Middle frontal gyrus (tissue), 1 donor: ENCODE measurements at regions not wholly inside any gene's neighbourhood (a gene's known extent, or its start where the extent isn't known, plus 50 kb on each side); places are given as distances from the start of the nearest gene placed in this dataset.
"Not testable (repeated sequence)": the region's sequence is repeated elsewhere in the genome, so short reads cannot be mapped to it uniquely, and the experiment has no call there.

Experiments used
- DNase-seq: peaks from one replicate; pipeline ENCODE4 v3.0.0-alpha.2; 2015; ENCODE audit warnings: low spot score; ENCODE audit errors: extremely low spot score

DNA sequence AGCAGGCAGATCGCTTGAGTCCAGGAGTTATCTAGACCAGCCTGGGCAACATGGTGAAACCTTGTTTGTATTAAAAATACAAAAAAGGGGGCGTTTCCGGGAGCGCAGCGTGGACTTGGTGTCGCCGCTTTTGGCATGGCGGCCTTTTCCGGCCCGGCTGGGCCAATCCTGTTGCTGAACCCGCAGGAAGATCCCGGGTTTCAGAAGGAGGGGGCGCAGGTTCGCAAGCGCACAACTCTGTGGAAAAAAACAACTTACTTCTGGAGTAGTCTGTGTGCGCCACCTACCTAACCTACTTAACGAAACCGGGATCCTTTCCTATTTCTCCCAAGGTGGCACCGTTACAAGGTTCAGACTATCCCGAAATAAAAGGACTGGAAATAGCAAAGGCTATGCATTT, 198.6 kb downstream of the MSX2 start:
- no peak for DNase-seq

DNA sequence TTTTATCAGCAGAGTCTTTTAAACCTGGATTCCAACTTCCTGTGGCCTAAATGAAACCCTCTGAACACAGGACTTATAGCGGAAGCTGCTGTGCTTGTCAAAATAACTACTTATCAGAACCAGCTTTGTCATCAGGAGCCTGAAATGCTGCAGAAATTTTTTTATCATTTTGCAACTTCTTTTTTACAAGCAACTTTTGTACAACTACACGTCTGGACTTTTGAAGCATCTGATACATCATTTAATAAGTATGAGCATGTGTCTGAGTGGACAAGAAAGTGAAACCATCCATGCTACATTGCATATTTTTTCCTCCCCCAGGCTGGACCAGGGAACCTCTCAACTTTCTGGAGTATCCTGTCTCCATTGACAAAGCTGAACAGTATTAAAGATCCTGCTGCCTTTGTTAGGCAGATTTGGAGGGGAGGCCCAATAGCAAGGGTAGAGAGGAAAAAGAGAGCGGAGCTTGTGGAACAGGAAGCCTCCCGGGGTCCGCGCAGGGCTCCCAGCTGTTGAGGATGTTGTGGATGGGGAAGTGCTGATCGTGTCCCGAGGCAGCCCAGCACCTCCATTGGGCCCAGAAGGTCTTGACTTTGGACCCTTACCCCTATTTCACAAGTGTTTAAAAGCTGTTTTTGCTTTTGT, 196.6 kb downstream of the MSX2 start:
- no peak for DNase-seq

DNA sequence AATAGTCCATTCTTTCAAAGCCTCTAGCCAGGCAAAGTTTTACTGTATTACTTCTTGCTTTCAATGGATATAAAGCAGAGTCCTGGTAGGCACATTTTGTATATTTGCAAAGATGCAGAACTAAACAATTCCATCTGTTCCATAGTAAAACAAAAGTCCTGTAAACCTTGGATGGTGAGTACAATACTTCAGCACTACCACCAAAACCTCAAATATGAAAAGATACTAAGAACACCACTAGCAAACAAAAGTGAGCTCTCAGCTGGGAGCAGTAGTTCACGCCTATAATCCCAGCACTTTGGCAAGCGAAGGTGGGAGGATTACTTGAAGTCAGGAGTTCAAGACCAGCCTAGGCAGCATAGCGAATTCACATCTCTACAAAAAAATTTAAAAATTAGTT, 195.0 kb downstream of the MSX2 start:
- DNase-seq, result no peak

DNA sequence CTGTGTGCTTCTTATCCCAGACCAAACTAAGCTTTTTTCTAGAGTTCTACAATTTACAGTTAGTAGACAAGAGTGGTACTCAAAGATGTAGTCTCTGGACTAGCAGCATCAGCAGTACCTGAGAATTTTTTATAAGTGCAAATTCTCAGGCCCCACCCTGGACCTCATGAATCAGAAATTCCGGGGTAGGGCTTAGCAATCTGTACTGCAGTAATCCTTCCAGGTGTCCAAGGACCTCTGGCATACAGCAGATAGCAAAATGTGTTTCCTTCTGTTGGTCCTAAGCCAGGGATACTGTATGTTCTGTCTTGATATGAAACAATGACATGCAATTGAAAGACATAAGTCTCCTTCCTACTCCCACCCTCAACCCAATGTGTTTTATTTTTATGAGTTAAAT, 194.3 kb downstream of the MSX2 start:
- no peak for DNase-seq

DNA sequence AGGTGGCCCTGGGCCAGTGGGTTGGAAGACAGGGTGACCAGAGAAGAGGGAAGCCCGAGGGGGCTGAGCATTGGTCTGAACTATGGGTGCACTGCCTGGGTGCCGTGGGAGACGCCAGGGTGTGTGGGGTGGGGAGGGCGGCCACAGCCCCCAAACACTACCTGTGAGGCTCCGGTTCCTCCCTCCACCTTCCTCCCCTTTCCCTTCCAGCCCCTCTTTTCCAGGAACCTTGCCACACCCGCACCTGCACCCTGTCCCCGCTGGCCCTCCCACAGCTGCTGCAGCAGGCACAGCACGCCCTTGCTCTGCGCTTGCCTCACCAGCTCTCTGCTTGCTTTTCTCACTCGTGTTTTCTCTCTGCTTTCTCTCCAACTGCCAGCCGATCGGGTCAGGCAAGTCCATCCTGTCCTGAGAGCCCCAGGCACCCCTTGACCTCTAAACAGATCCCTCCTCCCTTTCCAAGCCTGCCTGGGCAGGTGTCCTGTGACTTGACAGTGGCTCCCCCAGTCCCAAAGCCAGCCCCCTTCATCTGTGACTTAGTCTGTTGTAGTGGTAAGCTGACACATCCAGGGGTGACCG, 193.7 kb downstream of the MSX2 start:
- no peak for DNase-seq

DNA sequence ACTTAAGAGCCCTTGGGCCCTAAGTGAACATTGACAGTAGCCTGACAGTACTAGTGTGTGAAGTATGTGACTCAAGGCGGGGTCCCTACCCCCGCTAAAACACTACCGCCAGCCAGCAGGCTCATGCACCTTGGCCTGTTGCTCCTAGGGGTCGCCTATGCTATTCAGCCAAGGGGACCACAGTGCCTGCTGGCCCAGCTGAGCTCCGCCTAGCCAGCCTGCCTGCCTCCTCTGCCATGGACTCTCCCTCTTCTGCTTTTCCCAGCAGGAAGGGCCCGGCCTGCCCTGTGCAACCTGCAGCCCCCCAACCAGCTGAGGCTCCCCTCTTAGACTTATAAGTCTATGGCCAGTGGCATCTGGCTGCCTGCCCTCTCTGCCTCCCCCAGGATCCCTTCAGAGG, 193.1 kb downstream of the MSX2 start:
- DNase-seq, result not testable (repeated sequence)

DNA sequence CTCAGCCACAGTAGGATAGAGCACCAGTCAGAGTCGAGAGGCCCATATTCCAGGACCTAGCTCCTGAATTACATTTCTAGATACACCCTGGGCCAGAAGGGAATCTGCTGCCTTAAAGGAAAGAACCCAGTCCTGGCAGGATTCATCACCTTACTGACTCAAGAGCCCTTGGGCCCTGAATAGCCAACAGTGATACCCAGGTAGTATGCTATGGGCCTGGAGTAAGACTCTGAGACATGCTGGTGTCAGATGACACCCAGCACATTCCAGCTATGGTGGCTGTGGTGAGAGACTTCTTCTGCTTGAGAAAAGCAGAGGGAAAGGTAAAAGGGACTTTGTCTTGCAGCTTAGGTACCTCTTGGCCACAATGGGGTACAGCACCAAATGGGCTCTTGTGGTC, 192.5 kb downstream of the MSX2 start:
- not testable (repeated sequence) for DNase-seq

DNA sequence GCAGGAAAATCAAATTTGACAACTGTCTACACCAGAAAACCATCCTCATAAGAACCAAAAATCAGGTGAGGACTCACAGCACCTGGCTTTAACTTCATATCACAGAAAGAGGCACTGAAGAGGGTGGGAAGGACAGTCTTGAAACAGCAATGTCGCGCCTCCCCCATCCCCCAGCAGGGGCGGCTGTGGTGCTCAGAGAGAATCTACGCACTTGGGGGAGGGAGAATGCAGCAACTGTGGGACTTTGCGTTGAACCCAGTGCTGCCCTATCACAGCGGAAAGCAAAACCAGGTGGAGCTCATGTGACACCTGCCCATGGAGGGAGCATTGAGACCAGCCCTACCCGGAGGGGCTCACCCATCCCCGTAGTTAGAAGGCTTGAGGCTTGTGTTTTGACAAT, 191.8 kb downstream of the MSX2 start:
- DNase-seq, result no peak

DNA sequence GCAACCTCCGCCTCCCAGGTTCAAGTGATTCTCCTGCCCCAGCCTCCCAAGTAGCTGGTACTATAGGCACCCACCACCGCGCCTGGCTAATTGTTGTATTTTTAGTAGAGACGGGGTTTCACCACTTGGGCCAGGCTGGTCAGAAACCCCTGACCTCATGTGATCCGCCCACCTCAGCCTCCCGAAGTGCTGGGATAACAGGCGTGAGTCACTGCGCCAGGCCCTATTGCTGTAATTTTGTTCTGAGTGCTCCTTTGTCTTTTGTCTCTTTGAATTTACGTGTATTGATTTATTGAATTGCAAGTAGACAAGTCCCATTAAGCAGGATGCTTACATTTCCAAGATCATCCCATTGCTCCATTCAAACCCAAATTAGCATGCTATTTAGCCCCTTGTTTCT, 186.7 kb downstream of the MSX2 start:
- DNase-seq, result no peak

DNA sequence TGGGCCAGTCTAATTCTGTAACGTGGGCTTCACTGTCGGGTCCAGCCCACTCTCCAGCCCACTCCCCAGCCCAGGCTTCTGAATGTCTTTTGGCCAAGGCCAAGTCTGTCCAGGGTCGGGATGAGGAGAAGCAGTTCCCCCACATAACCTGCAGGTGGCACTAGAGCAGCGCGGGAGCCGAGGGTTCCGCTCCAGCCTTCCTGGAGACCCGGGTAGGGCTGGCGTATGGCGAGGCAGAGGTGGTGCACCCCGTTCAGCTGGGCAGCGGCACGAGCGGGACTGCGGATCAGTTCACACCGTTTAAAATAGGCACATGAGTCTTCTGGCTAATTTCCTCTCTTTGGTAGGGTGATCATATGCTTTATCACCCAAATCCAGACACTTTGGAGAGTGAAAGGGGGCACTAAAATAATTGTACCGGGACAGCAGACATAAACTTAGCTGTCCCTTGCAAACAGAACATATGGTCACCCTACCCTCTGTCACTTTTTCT, 185.9 kb downstream of the MSX2 start:
- peak; percentile 63 for DNase-seq

DNA sequence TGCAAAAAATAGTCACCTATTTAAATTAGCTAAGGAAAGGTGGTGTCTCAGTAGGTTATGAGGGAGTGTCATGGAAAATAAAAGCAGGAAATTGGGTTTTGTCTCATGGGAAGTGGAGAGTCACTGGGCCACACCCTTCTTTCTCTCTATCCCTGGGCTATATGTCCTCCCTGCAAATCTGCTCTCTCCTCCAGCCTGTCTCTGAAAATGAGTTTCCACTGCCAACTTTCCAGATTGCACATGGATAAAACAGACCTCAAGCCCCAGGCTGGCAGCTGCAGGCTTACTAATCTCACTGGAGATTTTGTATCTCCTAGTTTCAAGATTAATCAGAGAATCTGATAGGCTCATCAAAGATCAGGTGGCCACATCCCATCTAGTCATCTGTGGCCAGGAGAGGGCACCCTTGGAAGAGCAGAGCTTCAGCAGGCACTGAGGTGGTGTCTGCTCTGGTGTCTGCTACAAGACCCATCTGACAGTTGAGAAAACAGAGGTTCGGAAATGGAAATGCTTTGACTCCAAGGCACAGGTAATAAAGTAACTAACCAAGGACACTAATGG, 178.9 kb downstream of the MSX2 start:
- DNase-seq, result no peak

DNA sequence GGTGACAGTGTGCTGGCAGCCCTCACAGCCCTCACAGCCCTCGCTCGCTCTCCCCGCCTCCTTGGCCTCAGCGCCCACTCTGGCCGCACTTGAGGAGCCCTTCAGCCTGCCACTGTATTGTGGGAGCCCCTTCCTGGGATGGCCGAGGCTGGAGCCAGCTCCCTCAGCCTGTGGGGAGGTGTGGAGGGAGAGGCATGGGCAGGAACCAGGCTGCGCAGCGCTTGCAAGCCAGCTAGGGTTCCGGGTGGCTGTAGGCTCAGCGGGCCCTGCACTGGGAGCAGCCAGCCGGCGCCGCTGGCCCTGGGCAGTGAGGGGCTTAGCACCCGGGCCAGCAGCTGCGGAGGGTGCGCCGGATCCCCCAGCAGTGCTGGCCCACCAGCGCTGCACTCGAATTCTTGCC, 177.0 kb downstream of the MSX2 start:
- no peak for DNase-seq

DNA sequence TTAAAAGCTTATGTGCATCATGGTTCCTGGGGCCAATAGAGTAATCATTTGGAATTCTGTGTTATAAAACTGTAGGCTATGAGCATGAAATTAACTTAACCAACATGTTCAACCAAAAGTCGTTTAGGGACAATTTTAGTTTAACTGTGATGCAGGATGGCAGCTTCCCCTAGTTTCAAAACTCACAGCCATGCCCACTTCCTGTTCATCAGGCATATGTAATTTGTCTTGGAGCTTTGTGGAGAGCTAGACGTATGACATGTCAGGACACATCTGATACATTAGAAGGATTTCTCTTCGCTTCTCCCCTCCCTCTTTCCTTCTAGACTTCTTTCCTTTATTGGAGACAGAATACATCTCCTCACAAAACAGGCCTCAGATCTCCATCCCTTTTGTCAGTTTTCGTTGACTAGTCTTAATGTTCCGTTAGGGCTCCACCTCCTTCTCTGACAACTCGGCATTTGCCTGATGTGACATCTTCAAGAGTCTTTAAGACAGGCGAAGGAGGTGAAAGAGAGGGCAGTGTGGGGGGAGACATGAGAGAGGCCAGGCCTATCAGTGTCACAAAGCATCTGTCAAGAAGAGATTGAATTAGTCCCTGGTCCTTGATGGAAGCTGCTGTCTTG, 176.0 kb downstream of the MSX2 start:
- no peak for DNase-seq

DNA sequence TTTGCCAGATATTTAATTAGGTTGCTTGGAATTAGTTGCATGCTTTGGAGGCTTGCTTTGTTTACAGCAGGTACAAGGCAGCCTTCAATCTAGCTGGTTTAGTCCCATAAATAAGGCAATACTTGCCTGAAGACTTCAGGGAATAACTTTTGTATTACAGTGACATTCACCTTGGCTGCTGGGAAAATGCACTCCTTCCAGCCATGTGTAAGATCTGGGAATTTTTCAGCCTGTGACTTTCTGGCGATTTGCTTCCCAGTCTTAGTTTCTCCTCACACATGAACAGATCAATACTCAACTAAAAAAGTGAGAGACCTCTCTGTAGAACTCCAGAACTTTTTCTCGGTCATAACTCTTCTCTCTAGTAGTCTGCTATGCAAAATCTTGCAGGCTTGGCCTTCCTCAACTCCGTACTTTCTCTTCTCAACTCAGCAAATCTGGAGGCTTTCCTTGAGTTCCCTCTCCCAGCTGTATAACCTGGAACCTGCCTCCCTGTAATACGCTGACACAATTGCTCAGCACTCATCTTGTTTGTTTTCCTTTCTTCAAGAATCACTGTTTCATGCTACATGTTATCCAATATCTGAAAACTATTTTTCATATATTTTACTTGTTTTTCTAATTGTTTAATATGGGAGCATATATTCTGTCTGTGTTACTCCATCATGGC, 173.0 kb downstream of the MSX2 start:
- no peak for DNase-seq

DNA sequence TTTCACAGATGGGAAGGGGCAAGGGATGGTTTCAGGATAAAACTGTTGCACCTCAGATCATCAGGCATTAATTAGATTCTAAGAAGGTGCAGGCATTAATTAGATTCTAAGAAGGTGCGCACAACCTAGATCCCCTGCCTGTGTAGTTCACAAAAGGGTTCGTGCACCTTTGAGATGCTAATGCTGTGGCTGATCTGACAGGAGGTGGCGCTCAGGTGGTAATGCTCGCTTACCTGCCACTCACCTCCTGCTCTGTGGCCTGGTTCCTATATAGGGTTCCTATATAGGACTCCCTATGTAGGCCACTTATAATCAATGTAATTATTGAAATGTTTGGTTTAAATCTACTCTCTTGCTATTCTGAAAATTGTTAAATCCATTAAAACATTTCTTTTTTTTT, 171.0 kb downstream of the MSX2 start:
- DNase-seq, result no peak

DNA sequence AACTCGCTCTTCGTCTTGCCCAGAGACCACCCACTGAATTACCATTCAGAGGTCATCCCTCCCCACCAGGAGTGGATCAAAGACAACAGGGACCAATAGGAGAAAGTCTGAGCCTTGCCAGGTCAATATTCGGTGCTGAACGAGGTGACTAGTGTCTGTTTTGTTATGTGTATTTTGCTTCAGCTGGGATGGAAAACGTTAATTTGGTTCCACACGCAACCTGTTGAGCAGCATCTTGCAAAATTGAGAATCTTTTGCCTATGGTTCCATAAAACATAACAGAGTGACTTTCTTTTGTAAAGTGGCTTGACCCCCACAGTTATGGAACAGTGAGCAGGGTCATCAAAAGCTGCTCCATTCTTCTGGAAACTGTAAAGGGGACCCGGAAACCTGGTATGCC, 168.4 kb downstream of the MSX2 start:
- no peak for DNase-seq

DNA sequence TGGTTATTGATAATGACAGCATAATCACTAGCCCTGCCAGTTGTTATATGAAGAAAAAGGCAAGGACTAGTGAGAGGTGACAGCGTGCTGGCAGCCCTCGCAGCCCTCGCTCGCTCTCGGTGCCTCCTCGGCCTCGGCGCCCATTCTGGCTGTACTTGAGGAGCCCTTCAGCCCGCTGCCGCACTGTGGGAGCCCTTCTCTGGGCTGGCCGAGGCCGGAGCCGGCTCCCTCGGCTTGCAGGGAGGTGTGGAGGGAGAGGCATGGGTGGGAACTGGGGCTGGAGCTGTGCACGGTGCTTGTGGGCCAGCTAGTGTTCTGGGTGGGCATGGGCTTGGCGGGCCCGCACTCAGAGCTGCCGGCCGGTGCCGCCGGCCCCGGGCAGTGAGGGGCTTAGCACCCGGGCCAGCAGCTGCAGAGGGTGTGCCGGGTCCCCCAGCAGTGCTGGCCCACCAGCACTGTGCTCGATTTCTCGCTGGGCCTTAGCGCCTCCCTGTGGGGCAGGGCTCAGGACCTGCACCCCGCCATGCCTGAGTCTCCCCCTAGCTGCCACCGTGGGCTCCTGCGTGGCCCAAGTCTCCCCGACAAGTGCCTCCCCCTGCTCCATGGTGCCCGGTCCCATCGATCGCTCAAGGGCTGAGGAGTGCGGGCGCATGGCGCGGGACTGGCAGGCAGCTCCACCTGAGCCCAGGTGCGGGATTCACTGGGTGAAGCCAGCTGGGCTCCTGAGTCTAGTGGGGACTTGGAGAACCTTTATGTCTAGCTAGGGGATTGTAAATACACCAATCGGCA, 156.2 kb downstream of the MSX2 start:
- not testable (repeated sequence) for DNase-seq

DNA sequence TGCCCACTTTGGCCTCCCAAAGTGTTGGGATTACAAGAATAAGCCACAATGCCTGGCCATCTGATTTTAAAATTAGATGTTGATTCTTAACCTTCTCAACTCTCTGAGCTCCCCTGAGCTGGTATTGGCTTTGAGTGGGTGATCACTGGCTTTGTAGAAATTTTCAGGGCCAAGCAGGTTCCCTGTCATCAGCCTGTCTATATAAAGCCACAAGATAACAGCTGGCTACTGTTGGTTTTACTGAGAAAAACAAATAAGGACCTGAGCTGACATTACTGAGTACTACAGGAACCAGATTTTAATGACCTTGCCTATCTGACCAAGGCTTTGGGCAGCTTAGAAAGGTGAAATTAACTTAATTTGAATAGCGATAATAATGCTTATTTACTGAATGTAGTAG, 153.6 kb downstream of the MSX2 start:
- no peak for DNase-seq

DNA sequence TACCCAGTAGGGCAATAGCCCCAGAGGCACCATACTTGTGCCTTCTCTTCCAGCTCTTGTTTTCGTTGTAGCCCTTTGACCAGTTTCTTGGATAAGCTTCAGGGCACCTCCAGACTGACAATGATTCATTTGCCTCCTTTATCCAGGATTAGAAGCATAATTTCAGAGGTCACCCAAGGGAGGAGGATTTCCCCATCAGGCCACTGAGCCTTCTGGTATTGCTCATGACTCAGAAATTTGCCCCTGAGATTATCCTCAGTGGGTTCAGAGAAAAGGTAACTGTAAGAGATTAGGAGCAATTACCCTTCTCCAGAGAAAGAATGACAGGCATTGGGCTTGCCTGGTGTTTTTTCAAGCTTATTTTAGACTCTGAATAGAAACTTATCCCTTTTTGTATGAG, 147.9 kb downstream of the MSX2 start:
- DNase-seq, result no peak

DNA sequence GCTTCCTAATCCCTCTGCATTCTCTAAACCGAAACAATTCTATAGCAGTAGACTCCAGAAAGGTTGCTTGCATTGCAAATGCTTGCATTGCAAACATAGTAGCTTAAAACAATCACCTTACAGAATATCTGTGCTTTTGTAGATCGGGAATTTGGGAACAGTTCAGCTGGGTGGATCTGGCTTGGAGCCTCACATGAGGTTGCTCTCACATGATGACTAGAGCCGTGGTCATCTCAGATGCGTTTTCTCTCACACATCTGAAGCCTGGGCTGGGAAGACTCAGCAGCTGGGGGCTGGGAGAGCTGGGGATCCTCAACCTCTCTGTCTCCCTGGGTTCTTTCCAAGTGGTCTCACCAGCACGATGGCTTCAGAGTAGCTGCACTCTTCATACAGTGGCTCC, 127.8 kb downstream of the MSX2 start:
- no peak for DNase-seq

DNA sequence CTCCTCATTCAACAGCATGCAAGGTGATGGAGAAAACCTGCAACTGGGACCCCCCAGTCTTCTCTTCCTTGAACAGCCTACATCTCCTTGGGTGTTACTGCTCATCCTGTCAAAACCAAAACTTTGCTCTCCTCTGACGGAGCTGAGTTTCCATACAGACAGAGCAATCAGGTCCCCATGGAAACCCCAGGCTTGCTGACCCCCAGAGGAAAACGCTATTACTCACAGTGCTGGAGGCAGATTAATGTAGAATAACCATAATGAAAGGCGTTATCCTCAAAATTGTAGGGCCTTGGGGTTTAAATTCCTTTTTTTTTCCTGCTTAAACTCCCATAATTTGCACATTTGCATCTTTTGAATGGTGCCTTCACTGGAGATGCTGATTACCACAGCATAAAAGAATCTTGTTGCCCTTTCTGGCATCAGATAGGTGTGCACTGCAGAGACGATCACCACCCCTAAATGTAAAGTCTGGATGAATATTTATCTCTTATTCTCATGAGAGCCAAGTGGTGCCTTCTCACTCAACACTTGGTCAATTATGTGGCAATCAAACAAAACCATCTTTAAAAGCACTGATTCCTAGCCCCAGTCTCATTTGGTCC, 126.3 kb downstream of the MSX2 start:
- no peak for DNase-seq
